ENCODE measurements at regions not wholly inside any gene's neighbourhood (a gene's known extent, or its start where the extent isn't known, plus 50 kb on each side); places are given as distances from the start of the nearest gene placed in this dataset.

DNA sequence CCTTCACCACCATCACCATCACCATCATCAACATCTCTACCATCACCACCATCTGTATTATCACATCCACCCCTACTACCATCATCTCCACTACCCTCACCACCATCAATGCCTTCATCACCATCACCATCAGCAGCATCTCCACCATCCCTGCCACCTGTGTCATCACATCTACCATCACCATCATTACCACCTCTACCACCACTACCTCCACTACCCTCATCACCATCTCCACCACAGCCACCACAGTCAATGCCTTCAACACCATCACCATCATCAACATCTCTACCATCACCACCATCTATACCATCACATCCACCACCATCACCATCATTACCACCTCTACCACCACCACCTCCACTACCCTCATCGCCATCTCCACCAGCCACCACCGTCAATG, 196.7 kb downstream of the SHQ1 start:
- TF ChIP-seq POLR2A (IDR thresholded peaks at IDR 0.05), result no peak
- TF ChIP-seq, protein P1, sequence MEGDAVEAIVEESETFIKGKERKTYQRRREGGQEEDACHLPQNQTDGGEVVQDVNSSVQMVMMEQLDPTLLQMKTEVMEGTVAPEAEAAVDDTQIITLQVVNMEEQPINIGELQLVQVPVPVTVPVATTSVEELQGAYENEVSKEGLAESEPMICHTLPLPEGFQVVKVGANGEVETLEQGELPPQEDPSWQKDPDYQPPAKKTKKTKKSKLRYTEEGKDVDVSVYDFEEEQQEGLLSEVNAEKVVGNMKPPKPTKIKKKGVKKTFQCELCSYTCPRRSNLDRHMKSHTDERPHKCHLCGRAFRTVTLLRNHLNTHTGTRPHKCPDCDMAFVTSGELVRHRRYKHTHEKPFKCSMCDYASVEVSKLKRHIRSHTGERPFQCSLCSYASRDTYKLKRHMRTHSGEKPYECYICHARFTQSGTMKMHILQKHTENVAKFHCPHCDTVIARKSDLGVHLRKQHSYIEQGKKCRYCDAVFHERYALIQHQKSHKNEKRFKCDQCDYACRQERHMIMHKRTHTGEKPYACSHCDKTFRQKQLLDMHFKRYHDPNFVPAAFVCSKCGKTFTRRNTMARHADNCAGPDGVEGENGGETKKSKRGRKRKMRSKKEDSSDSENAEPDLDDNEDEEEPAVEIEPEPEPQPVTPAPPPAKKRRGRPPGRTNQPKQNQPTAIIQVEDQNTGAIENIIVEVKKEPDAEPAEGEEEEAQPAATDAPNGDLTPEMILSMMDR (IDR thresholded peaks at IDR 0.05), result no peak
- TF ChIP-seq POLR2AphosphoS5 (IDR thresholded peaks at IDR 0.05), result no peak
- no peak for TF ChIP-seq EP300 (IDR thresholded peaks at IDR 0.05)
